OCI-LY1 (cell line): ENCODE measurements at regions not wholly inside any gene's neighbourhood (a gene's known extent, or its start where the extent isn't known, plus 50 kb on each side); places are given as distances from the start of the nearest gene placed in this dataset.

Source experiments
- H2AFZ ChIP-seq: fragments of 200-600 bp; sonication (generic), shearing (Covaris generic); 2 replicates; pipeline ENCODE4 v1.6.0; 2014; ENCODE audit warnings: antibody characterized with exemption, mild to moderate bottlenecking, low read length
- H3F3A ChIP-seq: fragments of 200-600 bp; sonication (generic), shearing (Covaris generic); 2 replicates; pipeline ENCODE4 v1.6.0; 2014; ENCODE audit warnings: mild to moderate bottlenecking, antibody characterized with exemption, low read length, moderate library complexity; ENCODE audit not compliant: insufficient read depth
- H3K27ac ChIP-seq: fragments of 200-600 bp; sonication (generic); 2 replicates; pipeline ENCODE4 v1.5.1; 2014; ENCODE audit warnings: low read length, mixed run types, mild to moderate bottlenecking, low read depth; ENCODE audit not compliant: poor library complexity, severe bottlenecking
- H3K27me3 ChIP-seq: fragments of 200-600 bp; sonication (generic); 2 replicates; pipeline ENCODE4 v1.6.0; 2014; ENCODE audit warnings: antibody characterized with exemption, mild to moderate bottlenecking, low read length, moderate library complexity; ENCODE audit not compliant: insufficient read depth
- H3K36me3 ChIP-seq: fragments of 200-600 bp; sonication (generic); 2 replicates; pipeline ENCODE4 v1.6.1; 2014; ENCODE audit warnings: mild to moderate bottlenecking, antibody characterized with exemption, low read length, moderate library complexity, mixed read lengths; ENCODE audit not compliant: insufficient read depth
- H3K4me1 ChIP-seq: fragments of 200-600 bp; sonication (generic); 2 replicates; pipeline ENCODE4 v1.5.1; 2014; ENCODE audit warnings: mild to moderate bottlenecking, low read length, moderate library complexity; ENCODE audit not compliant: insufficient read depth, severe bottlenecking
- H3K4me2 ChIP-seq: fragments of 200-600 bp; sonication (generic), shearing (Covaris generic); 2 replicates; pipeline ENCODE4 v1.6.1; 2014; ENCODE audit warnings: low read length
- H3K4me3 ChIP-seq: fragments of 200-600 bp; sonication (generic); 2 replicates; pipeline ENCODE4 v1.5.1; 2014; ENCODE audit warnings: low read length, low read depth, mild to moderate bottlenecking, mixed read lengths; ENCODE audit not compliant: poor library complexity, severe bottlenecking
- H3K79me2 ChIP-seq: fragments of 200-600 bp; shearing (Covaris generic); 2 replicates; pipeline ENCODE4 v1.6.1; 2016; ENCODE audit warnings: mixed run types, low read length, mixed read lengths; ENCODE audit not compliant: insufficient read depth
- H3K9ac ChIP-seq: fragments of 200-600 bp; sonication (generic), shearing (Covaris generic); 2 replicates; pipeline ENCODE4 v1.6.1; 2014; ENCODE audit warnings: mild to moderate bottlenecking, low read length, mixed read lengths
- H3K9me2 ChIP-seq: fragments of 200-600 bp; sonication (generic), shearing (Covaris generic); 2 replicates; pipeline ENCODE4 v1.6.1; 2014; ENCODE audit warnings: low read depth, mild to moderate bottlenecking, low read length, mixed read lengths
- H3K9me3 ChIP-seq: fragments of 200-600 bp; shearing (Covaris generic); 2 replicates; pipeline ENCODE4 v1.6.1; 2014; ENCODE audit warnings: low read length, mixed read lengths
- H4K20me1 ChIP-seq: fragments of 200-600 bp; sonication (generic), shearing (Covaris generic); 2 replicates; pipeline ENCODE4 v1.6.0; 2016; ENCODE audit warnings: mild to moderate bottlenecking, low read length; ENCODE audit not compliant: insufficient read depth
- EZH2 ChIP-seq: fragments of 200-600 bp; sonication (generic), shearing (Covaris generic); IDR thresholded peaks from 2 replicates; pipeline ENCODE4 v1.8.0; 2017; ENCODE audit warnings: borderline replicate concordance, mixed run types, mild to moderate bottlenecking, antibody characterized with exemption, low read length, moderate library complexity, mixed read lengths
- TF ChIP-seq, protein P1 (sequence below): fragments of 200-600 bp; sonication (generic), shearing (Covaris generic); IDR thresholded peaks from 2 replicates; pipeline ENCODE4 v1.5.1; 2017; ENCODE audit warnings: mild to moderate bottlenecking, antibody characterized with exemption, low read length, moderate library complexity, mixed read lengths

DNA sequence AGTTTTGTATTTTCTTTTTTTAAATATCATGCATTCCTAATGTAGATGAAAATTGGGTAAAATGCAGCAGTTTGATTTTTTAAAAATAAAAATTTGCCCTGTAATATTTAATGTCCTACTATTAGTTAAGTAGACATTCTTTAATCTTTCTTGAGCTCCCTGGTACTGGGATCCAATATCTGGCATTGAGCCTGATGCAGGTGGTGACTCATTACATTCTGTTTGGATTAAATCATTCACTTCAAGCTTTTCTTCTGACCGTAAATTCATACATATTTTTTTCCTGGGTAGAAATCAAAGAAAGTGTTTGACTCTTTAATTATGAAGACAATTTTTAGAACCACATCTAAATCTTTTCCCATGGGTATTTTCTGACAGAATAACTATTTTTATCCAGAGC, 768.8 kb upstream of the SLC35B3 start:
- no peak overlapping the region for H2AFZ ChIP-seq

DNA sequence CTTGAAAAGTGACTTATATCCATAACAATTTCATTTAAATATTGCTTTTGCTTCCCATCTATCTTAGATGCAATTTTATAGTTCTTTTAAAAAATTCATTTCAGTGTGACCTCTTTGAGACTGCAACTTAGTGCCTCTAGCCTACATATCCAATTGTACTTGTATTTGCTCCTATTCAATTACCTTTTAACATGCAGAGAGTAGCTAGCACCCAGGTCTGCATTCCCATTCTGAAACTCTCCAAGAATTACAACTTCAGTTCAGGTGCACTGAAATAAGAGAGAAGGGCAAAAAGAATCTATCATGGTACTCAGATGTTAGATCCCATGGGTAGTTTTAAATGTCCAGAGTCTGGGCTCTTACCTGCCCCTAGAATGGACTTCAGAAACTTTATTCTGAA, 765.4 kb upstream of the SLC35B3 start:
- Histone ChIP-seq H3K9ac (no peak overlapping the region), H2AFZ (no peak overlapping the region), H3K27ac (no peak overlapping the region), H4K20me1 (no peaks in the 10 kb centered on the region), H3K4me3 (no peak overlapping the region), H3K27me3 (no peaks in the 10 kb centered on the region), H3K4me1 (no peaks in the 10 kb centered on the region), H3K36me3 (no peaks in the 10 kb centered on the region), H3K79me2 (no peaks in the 10 kb centered on the region), H3K9me2 (no peaks in the 10 kb centered on the region), H3K9me3 (no peaks in the 10 kb centered on the region), H3K4me2 (no peak overlapping the region), H3F3A (no peaks in the 10 kb centered on the region)
- TF ChIP-seq, protein P1, sequence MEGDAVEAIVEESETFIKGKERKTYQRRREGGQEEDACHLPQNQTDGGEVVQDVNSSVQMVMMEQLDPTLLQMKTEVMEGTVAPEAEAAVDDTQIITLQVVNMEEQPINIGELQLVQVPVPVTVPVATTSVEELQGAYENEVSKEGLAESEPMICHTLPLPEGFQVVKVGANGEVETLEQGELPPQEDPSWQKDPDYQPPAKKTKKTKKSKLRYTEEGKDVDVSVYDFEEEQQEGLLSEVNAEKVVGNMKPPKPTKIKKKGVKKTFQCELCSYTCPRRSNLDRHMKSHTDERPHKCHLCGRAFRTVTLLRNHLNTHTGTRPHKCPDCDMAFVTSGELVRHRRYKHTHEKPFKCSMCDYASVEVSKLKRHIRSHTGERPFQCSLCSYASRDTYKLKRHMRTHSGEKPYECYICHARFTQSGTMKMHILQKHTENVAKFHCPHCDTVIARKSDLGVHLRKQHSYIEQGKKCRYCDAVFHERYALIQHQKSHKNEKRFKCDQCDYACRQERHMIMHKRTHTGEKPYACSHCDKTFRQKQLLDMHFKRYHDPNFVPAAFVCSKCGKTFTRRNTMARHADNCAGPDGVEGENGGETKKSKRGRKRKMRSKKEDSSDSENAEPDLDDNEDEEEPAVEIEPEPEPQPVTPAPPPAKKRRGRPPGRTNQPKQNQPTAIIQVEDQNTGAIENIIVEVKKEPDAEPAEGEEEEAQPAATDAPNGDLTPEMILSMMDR = no peak
- no peak for TF ChIP-seq EZH2

More for the DNA sequence above, 768.8 kb upstream of the SLC35B3 start:
- TF ChIP-seq, protein P1 = no peak
- TF ChIP-seq EZH2 = no peak
- no peaks in the 10 kb centered on the region for H3K4me1 ChIP-seq
- no peak overlapping the region for H3K4me2 ChIP-seq
- no peaks in the 10 kb centered on the region for H3K79me2 ChIP-seq
- no peaks in the 10 kb centered on the region for H4K20me1 ChIP-seq
- no peak overlapping the region for H3K27ac ChIP-seq
- H3K9me3 ChIP-seq = no peaks in the 10 kb centered on the region
- no peaks in the 10 kb centered on the region for H3K27me3 ChIP-seq
- no peak overlapping the region for H3K4me3 ChIP-seq
- no peak overlapping the region for H3K9ac ChIP-seq
- H3K36me3 ChIP-seq = no peaks in the 10 kb centered on the region
- no peaks in the 10 kb centered on the region for H3K9me2 ChIP-seq
- H3F3A ChIP-seq = no peaks in the 10 kb centered on the region

DNA sequence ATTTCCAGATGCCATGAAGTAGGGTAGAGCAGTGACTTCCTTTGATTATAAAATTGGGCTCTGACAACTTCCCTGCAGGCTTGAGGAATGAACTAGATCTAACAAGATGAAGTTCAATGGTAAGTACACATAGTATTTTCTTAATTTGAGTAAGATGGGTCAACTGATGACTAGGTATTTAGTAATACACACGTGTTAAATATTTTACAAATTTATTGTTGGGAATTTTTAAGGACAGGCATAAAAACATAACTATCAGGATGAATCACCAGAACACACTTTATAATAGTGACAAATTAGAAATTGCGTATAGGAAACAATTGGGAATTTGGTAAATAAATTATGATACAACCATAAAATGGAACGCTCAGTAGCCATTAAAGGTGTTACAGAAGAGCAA, 762.4 kb upstream of the SLC35B3 start:
- no peak overlapping the region for H3K4me3 ChIP-seq
- H2AFZ ChIP-seq = no peak overlapping the region
- H3K4me1 ChIP-seq = no peaks in the 10 kb centered on the region
- TF ChIP-seq, protein P1 = no peak
- no peak for TF ChIP-seq EZH2
- no peaks in the 10 kb centered on the region for H4K20me1 ChIP-seq
- no peaks in the 10 kb centered on the region for H3K9me2 ChIP-seq
- no peak overlapping the region for H3K4me2 ChIP-seq
- H3F3A ChIP-seq = no peaks in the 10 kb centered on the region
- no peak overlapping the region for H3K27ac ChIP-seq
- H3K79me2 ChIP-seq = no peaks in the 10 kb centered on the region
- H3K36me3 ChIP-seq = no peaks in the 10 kb centered on the region
- H3K27me3 ChIP-seq = no peaks in the 10 kb centered on the region
- H3K9me3 ChIP-seq = no peaks in the 10 kb centered on the region
- H3K9ac ChIP-seq = no peak overlapping the region
